NCI-H2107 (cell line): ENCODE measurements at regions not wholly inside any gene's neighbourhood (a gene's known extent, or its start where the extent isn't known, plus 50 kb on each side); places are given as distances from the start of the nearest gene placed in this dataset.
"Not testable (repeated sequence)": the region's sequence is repeated elsewhere in the genome, so short reads cannot be mapped to it uniquely, and the experiment has no call there.

Experiments used
- DNase-seq: peaks from one replicate; lab custom pipeline; 2025; lab: John Stamatoyannopoulos, UW

- no peak for DNase-seq
These were observed 979.7 kb downstream of the RAPGEF2 start for GRCh38 chr4:160082432-160083207.

DNA sequence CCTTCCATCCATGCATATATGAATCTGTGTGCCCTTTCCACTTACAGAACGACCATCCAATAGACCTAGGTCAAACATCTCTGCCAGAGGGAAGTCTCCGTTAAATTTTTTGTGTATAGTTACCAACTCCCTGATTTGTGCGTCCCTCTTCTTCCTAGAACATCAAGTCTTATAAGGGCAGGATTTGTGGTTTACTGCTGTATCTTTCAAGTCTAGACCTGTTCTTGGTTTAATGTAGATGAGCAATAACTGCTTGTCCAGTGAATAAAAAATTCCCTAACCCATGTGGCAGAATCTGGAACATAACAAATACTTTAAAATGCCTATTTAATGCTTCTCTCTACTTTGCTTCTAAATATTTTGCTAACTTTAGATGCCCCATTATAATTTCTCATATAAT is 988.8 kb downstream of the RAPGEF2 start:
- no peak for DNase-seq

- no peak for DNase-seq
These were observed 997.4 kb downstream of the RAPGEF2 start for GRCh38 chr4:160100316-160100715.

GRCh38 chr4:160110891-160111290 is 1008.0 kb downstream of the RAPGEF2 start:
- no peak for DNase-seq

GRCh38 chr4:160117686-160118085 is 1014.8 kb downstream of the RAPGEF2 start:
- no peak for DNase-seq

DNA sequence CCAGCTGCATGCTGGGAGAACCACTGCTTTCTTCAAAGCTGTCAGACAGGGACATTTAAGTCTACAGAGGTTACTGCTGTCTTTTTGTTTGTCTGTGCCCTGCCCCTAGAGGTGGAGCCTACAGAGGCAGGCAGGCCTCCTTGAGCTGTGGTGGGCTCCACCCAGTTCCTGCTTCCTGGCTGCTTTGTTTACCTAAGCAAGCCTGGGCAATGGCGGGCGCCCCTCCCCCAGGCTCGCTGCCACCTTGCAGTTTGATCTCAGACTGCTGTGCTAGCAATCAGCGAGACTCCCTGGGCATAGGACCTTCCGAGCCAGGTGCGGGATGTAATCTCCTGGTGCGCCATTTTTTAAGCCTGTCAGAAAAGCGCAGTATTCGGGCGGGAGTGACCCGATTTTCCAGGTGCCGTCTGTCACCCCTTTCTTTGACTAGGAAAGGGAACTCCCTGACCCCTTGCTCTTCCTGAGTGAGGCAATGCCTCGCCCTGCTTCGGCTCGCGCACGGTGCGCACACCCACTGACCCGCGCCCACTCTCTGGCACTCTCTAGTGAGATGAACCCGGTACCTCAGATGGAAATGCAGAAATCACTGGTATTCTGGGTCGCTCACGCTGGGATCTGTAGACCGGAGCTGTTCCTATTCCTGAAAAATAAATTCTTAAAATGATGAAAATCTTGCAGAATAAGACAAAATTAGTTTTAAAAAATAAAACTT is 1022.9 kb downstream of the RAPGEF2 start:
- not testable (repeated sequence) for DNase-seq

DNA sequence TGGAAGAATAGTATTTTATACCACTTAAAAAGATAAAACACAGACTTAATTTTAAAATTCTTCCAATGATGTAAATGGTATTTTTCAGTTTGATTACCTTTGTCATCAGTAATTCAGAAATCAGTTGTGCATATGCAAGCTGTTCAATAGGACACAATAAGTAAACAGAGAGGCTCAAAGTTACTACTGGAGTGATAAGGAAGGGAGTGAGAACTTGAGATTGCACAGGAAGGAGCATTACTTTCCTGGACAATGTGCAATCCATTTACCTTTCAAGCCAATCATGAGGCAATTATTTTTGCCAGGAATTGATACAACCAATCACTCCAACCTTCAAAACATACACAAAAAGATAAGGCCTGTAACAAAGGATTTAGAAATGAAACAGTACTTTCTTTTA is 1024.3 kb downstream of the RAPGEF2 start:
- no peak for DNase-seq

DNA sequence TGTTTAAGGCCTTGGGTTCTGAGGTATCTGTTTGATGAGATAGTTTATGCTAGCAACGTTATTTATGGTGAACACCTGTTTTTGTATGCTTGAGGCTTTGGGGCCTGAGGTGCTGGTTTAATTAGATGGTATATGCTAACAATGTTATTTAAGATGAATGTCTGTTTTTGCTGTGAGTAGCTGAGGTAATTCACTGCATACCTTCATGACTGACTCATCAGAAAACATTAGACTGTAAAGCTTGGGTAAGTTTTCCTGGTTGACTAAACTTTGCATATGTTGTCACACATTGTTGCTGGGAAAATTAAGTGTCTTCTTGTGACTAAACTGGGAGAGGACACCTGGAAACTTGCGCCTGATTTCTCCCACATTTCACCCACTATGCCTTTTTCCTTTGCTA is 1026.6 kb downstream of the RAPGEF2 start:
- no peak for DNase-seq

GRCh38 chr4:160136021-160136420 is 1033.1 kb downstream of the RAPGEF2 start:
- DNase-seq, result no peak

DNA sequence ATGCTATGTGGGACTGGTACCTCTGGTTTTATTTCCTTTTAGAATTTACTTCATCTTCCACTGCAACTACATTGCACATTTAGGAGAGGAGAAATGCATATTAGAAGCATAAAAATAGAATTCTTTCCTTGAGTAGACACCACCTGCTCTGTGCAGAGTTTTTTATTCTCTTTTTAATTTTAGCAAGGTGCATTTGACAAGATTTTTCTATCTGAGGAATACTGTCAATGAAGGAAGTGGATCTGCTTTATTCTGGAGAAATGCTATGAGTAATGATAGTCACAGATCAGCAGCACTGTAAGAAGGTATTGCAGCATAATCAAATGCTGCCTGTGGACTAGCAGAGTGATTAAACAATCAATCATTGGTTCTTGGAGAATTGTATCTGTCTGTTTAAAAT is 1038.3 kb downstream of the RAPGEF2 start:
- DNase-seq, result no peak

GRCh38 chr4:160142579-160142978 is 1039.7 kb downstream of the RAPGEF2 start:
- no peak for DNase-seq

DNA sequence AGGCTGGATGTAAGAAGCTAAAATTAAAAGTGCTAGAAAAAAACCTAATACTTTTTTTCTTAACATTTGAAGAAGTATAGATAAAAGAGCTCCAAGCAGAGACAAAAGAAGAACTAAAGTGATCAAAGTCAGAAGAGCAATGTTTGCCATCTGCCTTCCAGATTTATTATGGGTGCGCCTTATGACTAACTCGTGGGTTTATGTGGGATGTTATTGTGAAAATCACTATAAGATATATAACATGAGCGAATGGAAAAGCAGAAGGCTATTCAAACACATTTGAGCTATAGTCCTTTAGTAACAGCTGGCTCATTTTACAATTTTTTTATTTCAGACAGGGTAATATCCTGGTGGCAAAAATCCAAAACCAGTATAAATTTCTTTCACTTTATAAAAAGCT is 1040.7 kb downstream of the RAPGEF2 start:
- DNase-seq, result no peak

DNA sequence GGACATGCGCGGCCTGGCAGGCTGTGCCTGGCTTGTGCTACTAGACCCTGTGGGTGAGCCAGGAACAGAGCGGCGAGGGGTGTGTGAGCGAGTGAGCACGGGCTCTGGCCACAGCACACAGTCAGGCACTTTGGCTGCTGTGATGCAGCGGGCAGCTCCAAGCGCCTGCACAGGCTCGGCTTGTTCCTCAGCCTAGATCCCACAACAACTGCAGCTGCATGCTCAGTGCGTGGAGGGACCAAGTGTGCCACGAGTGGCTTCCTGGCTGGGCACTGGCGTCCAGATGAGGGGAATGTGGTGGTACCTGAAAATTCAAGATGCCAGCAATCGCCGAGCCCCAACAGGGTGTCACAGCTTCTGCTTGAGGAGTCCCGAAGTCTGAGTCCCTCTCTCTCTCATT is 1056.6 kb downstream of the RAPGEF2 start:
- no peak for DNase-seq

- no peak for DNase-seq
These were observed 1058.1 kb downstream of the RAPGEF2 start for GRCh38 chr4:160161026-160161425.

GRCh38 chr4:160175064-160175643 is 1072.3 kb downstream of the RAPGEF2 start:
- DNase-seq, result no peak

- no peak for DNase-seq
These were observed 1077.3 kb downstream of the RAPGEF2 start for GRCh38 chr4:160180211-160180610.

DNA sequence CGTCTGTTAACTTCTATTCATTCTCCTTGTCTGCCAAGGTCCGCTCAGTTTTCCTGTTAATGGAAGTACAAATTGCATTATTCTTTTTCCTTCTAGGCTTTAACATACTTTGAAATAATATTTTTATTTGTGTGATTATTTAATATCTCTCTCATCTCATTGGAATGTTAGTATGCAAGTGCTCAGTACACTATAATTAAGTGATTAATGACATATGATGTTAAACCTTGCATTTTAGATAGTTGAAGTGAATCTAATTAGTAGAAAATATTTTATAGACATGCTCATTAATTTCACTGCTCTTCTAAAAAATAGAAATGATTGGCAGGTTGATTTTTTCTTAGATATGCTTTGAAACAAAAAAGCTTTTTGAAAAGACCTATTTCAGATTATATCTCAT is 1079.8 kb downstream of the RAPGEF2 start:
- DNase-seq, result no peak

DNA sequence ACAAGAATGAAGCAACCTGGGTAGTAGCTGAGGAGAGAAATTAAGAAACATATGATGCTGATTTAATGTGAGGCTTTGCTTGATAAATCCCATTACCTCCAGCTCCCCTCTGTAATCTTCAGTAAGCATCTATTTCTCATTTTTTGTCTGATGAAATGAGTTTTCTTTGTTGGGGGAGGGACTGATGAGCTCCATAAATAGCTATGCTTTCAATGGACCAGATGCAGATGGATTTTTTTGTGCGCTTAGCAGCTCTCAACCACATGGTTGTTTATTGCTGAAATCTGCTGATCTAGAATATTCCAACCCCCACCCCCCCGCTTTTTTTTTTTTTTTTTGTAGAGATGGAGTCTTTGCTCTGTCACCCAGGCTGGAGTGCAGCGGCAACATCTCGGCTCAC is 1082.0 kb downstream of the RAPGEF2 start:
- no peak for DNase-seq

- DNase-seq, result no peak
These were observed 1090.9 kb downstream of the RAPGEF2 start for GRCh38 chr4:160193787-160194186.

- no peak for DNase-seq
These were observed 1091.8 kb downstream of the RAPGEF2 start for GRCh38 chr4:160194716-160195115.

DNA sequence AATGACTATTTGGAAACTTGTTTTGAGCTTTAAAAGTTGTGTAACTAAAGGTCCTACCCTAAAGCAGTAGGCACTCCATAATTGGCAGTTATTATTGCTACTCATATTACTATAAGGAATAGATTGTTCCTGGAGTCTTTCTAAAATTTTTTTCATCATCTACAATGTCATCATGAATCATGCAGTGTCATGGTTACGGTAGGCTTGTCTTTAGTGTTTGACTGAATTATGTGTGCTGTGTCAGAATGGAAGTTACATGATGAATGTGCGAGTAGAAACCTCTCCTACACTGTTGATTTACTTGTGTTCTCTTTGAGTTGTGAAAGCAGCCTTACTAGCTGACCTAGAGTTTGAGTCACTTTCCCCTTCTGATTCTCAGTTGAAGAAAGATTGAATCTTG is 1099.9 kb downstream of the RAPGEF2 start:
- no peak for DNase-seq

GRCh38 chr4:160212078-160212477 is 1109.2 kb downstream of the RAPGEF2 start:
- no peak for DNase-seq

DNA sequence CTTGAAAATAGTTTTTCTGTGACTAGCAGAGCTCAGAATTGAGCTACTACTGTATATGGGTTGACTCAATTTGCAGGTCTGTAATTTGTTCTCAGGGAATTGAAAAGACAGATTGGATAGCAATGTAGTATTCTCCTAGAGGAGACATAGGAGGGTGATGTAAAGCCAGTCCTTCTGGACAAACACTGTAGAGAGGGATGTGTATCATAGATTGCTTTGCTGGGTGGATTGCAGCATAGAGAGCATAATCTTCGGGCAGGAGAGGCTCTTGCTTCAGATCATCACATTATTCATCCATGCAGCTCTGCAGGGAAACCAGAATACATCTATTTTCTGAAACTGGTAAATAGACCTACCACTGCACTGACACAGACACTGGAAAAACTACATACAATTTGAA is 1110.5 kb downstream of the RAPGEF2 start:
- no peak for DNase-seq
